ENCODE measurements at regions not wholly inside any gene's neighbourhood (a gene's known extent, or its start where the extent isn't known, plus 50 kb on each side); places are given as distances from the start of the nearest gene placed in this dataset.

GRCh38 chr6:92945799-92946198 is 473.6 kb downstream of the EPHA7 start:
- TF ChIP-seq MYC (IDR thresholded peaks at IDR 0.05; ENCODE audit: low read depth, low read length) (no peak), MAX (IDR thresholded peaks at IDR 0.05; ENCODE audit: low read depth, low read length) (no peak), CTCF (IDR thresholded peaks at IDR 0.05; ENCODE audit: low read depth, low read length) (no peak), POLR2A (IDR thresholded peaks at IDR 0.05; ENCODE audit: extremely low read depth, insufficient read length) (no peak)
- no peak overlapping the region for H3K4me3 ChIP-seq (ENCODE audit: low read depth, low read length)
- no peak for DNase-seq (ENCODE audit: low read depth)

GRCh38 chr6:92944132-92944531 is 475.2 kb downstream of the EPHA7 start:
- TF ChIP-seq MAX (IDR thresholded peaks at IDR 0.05; ENCODE audit: low read depth, low read length) (no peak), MYC (IDR thresholded peaks at IDR 0.05; ENCODE audit: low read depth, low read length) (no peak), CTCF (IDR thresholded peaks at IDR 0.05; ENCODE audit: low read depth, low read length) (no peak), POLR2A (IDR thresholded peaks at IDR 0.05; ENCODE audit: extremely low read depth, insufficient read length) (no peak)
- no peak for DNase-seq (ENCODE audit: low read depth)
- H3K4me3 ChIP-seq (ENCODE audit: low read depth, low read length), result no peak overlapping the region

GRCh38 chr6:92942549-92942948 is 476.8 kb downstream of the EPHA7 start:
- TF ChIP-seq MAX (IDR thresholded peaks at IDR 0.05; ENCODE audit: low read depth, low read length) (no peak), MYC (IDR thresholded peaks at IDR 0.05; ENCODE audit: low read depth, low read length) (no peak), CTCF (IDR thresholded peaks at IDR 0.05; ENCODE audit: low read depth, low read length) (no peak), POLR2A (IDR thresholded peaks at IDR 0.05; ENCODE audit: extremely low read depth, insufficient read length) (no peak)
- DNase-seq (ENCODE audit: low read depth), result no peak

GRCh38 chr6:92934625-92935024 is 484.7 kb downstream of the EPHA7 start:
- no peak overlapping the region for H3K4me3 ChIP-seq (ENCODE audit: low read depth, low read length)
- no peak for DNase-seq (ENCODE audit: low read depth)
- TF ChIP-seq MAX (IDR thresholded peaks at IDR 0.05; ENCODE audit: low read depth, low read length) (no peak), CTCF (IDR thresholded peaks at IDR 0.05; ENCODE audit: low read depth, low read length) (no peak), POLR2A (IDR thresholded peaks at IDR 0.05; ENCODE audit: extremely low read depth, insufficient read length) (no peak), MYC (IDR thresholded peaks at IDR 0.05; ENCODE audit: low read depth, low read length) (no peak)

More at GRCh38 chr6:92942549-92942948, 476.8 kb downstream of the EPHA7 start:
- H3K4me3 ChIP-seq (ENCODE audit: low read depth, low read length), result no peak overlapping the region

GRCh38 chr6:92930171-92930570 is 489.2 kb downstream of the EPHA7 start:
- H3K4me3 ChIP-seq (ENCODE audit: low read depth, low read length), result no peak overlapping the region
- DNase-seq (ENCODE audit: low read depth), result no peak
- TF ChIP-seq MAX (IDR thresholded peaks at IDR 0.05; ENCODE audit: low read depth, low read length), result no peak
- no peak for TF ChIP-seq MYC (IDR thresholded peaks at IDR 0.05; ENCODE audit: low read depth, low read length)
- TF ChIP-seq CTCF (IDR thresholded peaks at IDR 0.05; ENCODE audit: low read depth, low read length), result no peak
- no peak for TF ChIP-seq POLR2A (IDR thresholded peaks at IDR 0.05; ENCODE audit: extremely low read depth, insufficient read length)
